Loucy (cell line): ENCODE measurements at regions not wholly inside any gene's neighbourhood (a gene's known extent, or its start where the extent isn't known, plus 50 kb on each side); places are given as distances from the start of the nearest gene placed in this dataset.

Experiments
- H2AFZ ChIP-seq: fragments of 200-600 bp; sonication (generic); 2 replicates; pipeline ENCODE4 v1.6.0; 2016; ENCODE audit warnings: antibody characterized with exemption, mild to moderate bottlenecking, low read length, moderate library complexity
- H3F3A ChIP-seq: fragments of 200-600 bp; 2 replicates; pipeline ENCODE4 v1.6.0; 2016; ENCODE audit warnings: antibody characterized with exemption, low read depth, mild to moderate bottlenecking
- H3K27me3 ChIP-seq: fragments of 200-600 bp; sonication (generic); 2 replicates; pipeline ENCODE4 v1.6.1; 2014; ENCODE audit warnings: low read length, mild to moderate bottlenecking; ENCODE audit not compliant: insufficient read depth, poor library complexity, severe bottlenecking
- H3K36me3 ChIP-seq: fragments of 200-600 bp; sonication (generic); 2 replicates; pipeline ENCODE4 v1.6.1; 2016; ENCODE audit warnings: low read length; ENCODE audit not compliant: insufficient read depth
- H3K4me1 ChIP-seq: fragments of 200-600 bp; sonication (generic); 2 replicates; pipeline ENCODE4 v1.5.1; 2014; ENCODE audit warnings: low read length, mild to moderate bottlenecking; ENCODE audit not compliant: insufficient read depth, poor library complexity, severe bottlenecking
- H3K4me2 ChIP-seq: fragments of 200-600 bp; sonication (generic); 2 replicates; pipeline ENCODE4 v1.6.0; 2014; ENCODE audit warnings: antibody characterized with exemption, low read length, low read depth, mild to moderate bottlenecking; ENCODE audit not compliant: poor library complexity, severe bottlenecking
- H3K4me3 ChIP-seq: fragments of 200-600 bp; sonication (generic); 2 replicates; pipeline ENCODE4 v1.5.1; 2014; ENCODE audit warnings: low read length, mild to moderate bottlenecking, mixed read lengths; ENCODE audit not compliant: poor library complexity, severe bottlenecking
- H3K79me2 ChIP-seq: fragments of 200-600 bp; sonication (generic); 2 replicates; pipeline ENCODE4 v1.6.1; 2014; ENCODE audit warnings: low read length; ENCODE audit not compliant: insufficient read depth
- H3K9ac ChIP-seq: fragments of 200-600 bp; sonication (generic); 2 replicates; pipeline ENCODE4 v1.6.0; 2014; ENCODE audit warnings: mild to moderate bottlenecking, low read depth, low read length, moderate library complexity; ENCODE audit not compliant: poor library complexity, severe bottlenecking
- H3K9me2 ChIP-seq: fragments of 200-600 bp; sonication (generic); replicated peaks from 2 replicates; pipeline ENCODE4 v1.6.1; 2016; ENCODE audit warnings: low read depth, low read length, mixed read lengths
- H3K9me3 ChIP-seq: fragments of 200-600 bp; sonication (generic); 2 replicates; pipeline ENCODE4 v1.6.1; 2014; ENCODE audit warnings: mild to moderate bottlenecking, antibody characterized with exemption, low read length, low read depth; ENCODE audit not compliant: insufficient read depth
- H4K20me1 ChIP-seq: fragments of 200-600 bp; sonication (generic); 2 replicates; pipeline ENCODE4 v1.6.0; 2014; ENCODE audit warnings: antibody characterized with exemption, low read length, mild to moderate bottlenecking; ENCODE audit not compliant: insufficient read depth, poor library complexity, severe bottlenecking
- CTCF ChIP-seq: fragments of 200-600 bp; sonication (generic); conservative IDR thresholded peaks from 2 replicates; pipeline ENCODE4 v1.5.1; 2014; ENCODE audit warnings: mild to moderate bottlenecking, antibody characterized with exemption, low read length
- EZH2phosphoT487 ChIP-seq: fragments of 200-600 bp; IDR thresholded peaks from 2 replicates; pipeline ENCODE4 v1.6.1; 2018; ENCODE audit warnings: antibody characterized with exemption, mild to moderate bottlenecking, moderate library complexity, borderline replicate concordance

- Histone ChIP-seq H3K9me2 (no peaks in the 10 kb centered on the region), H2AFZ (no peak overlapping the region), H3K4me1 (no peaks in the 10 kb centered on the region), H3F3A (no peaks in the 10 kb centered on the region), H3K27me3 (no peaks in the 10 kb centered on the region), H4K20me1 (no peaks in the 10 kb centered on the region), H3K9me3 (no peaks in the 10 kb centered on the region), H3K79me2 (no peaks in the 10 kb centered on the region), H3K36me3 (no peaks in the 10 kb centered on the region), H3K4me3 (no peak overlapping the region), H3K4me2 (no peak overlapping the region), H3K9ac (no peak overlapping the region)
- TF ChIP-seq CTCF (no peak), EZH2phosphoT487 (no peak)
These were observed 107.1 kb upstream of the HABP2 start for GRCh38 chr10:113445736-113446135.

GRCh38 chr10:113446739-113447138 lies 106.1 kb upstream of the HABP2 start:
- no peak overlapping the region for H2AFZ ChIP-seq
- no peak overlapping the region for H3K4me3 ChIP-seq
- no peaks in the 10 kb centered on the region for H4K20me1 ChIP-seq
- TF ChIP-seq EZH2phosphoT487 (no peak), CTCF (no peak)
- no peaks in the 10 kb centered on the region for H3K4me1 ChIP-seq
- no peaks in the 10 kb centered on the region for H3K79me2 ChIP-seq
- H3K27me3 ChIP-seq, result no peaks in the 10 kb centered on the region
- H3F3A ChIP-seq, result no peaks in the 10 kb centered on the region
- H3K4me2 ChIP-seq, result no peak overlapping the region
- H3K36me3 ChIP-seq, result no peaks in the 10 kb centered on the region
- H3K9me3 ChIP-seq, result no peaks in the 10 kb centered on the region
- no peaks in the 10 kb centered on the region for H3K9me2 ChIP-seq
- no peak overlapping the region for H3K9ac ChIP-seq

- no peaks in the 10 kb centered on the region for H3K36me3 ChIP-seq
- no peak overlapping the region for H3K9ac ChIP-seq
- TF ChIP-seq EZH2phosphoT487, result no peak
- TF ChIP-seq CTCF, result no peak
- H2AFZ ChIP-seq, result no peak overlapping the region
- H3K79me2 ChIP-seq, result no peaks in the 10 kb centered on the region
- H3K4me2 ChIP-seq, result no peak overlapping the region
- no peaks in the 10 kb centered on the region for H4K20me1 ChIP-seq
- no peak overlapping the region for H3K4me3 ChIP-seq
- H3K9me2 ChIP-seq, result no peaks in the 10 kb centered on the region
- H3K27me3 ChIP-seq, result no peaks in the 10 kb centered on the region
- no peaks in the 10 kb centered on the region for H3K4me1 ChIP-seq
- no peaks in the 10 kb centered on the region for H3K9me3 ChIP-seq
- no peaks in the 10 kb centered on the region for H3F3A ChIP-seq
These were observed 105.6 kb upstream of the HABP2 start for GRCh38 chr10:113447278-113447677.
